ENCODE measurements at regions not wholly inside any gene's neighbourhood (a gene's known extent, or its start where the extent isn't known, plus 50 kb on each side); places are given as distances from the start of the nearest gene placed in this dataset.

- POLR2A ChIA-PET = no interaction called here
- no peaks in the 10 kb centered on the region for H3K9me3 ChIP-seq (ENCODE audit: control insufficient read depth, insufficient read depth, low read depth, low read length)
- no peak overlapping the region for H3K27ac ChIP-seq (ENCODE audit: extremely low read depth, low read depth, low read length)
- H3K4me1 ChIP-seq (ENCODE audit: control insufficient read depth, insufficient read depth, low read length) = peaks cover 6% of the 10 kb centered on the region
- CTCF ChIA-PET = interaction anchor here (0.7 to 3.6 kb wide), 3 partner anchors 12 to 1022 kb away, joined by 3 to 70 read pairs (median 4); no protein-coding TSS in a partner anchor
- no peak overlapping the region for H3K4me3 ChIP-seq (ENCODE audit: low read depth, low read length)
- TF ChIP-seq, protein P1, sequence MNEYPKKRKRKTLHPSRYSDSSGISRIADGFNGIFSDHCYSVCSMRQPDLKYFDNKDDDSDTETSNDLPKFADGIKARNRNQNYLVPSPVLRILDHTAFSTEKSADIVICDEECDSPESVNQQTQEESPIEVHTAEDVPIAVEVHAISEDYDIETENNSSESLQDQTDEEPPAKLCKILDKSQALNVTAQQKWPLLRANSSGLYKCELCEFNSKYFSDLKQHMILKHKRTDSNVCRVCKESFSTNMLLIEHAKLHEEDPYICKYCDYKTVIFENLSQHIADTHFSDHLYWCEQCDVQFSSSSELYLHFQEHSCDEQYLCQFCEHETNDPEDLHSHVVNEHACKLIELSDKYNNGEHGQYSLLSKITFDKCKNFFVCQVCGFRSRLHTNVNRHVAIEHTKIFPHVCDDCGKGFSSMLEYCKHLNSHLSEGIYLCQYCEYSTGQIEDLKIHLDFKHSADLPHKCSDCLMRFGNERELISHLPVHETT (tag by site-specific recombination; IDR thresholded peaks at IDR 0.05) = no peak
- TF ChIP-seq SCRT1 (tag by site-specific recombination; IDR thresholded peaks at IDR 0.05; ENCODE audit: borderline replicate concordance) = no peak
- no peak for TF ChIP-seq ZNF23 (tag by site-specific recombination; IDR thresholded peaks at IDR 0.05; ENCODE audit: borderline replicate concordance)
- no peak for TF ChIP-seq ZNF624 (tag by site-specific recombination; IDR thresholded peaks at IDR 0.05)
- no peak for TF ChIP-seq ZNF311 (tag by site-specific recombination; IDR thresholded peaks at IDR 0.05; ENCODE audit: borderline replicate concordance)
- TF ChIP-seq, protein P2, sequence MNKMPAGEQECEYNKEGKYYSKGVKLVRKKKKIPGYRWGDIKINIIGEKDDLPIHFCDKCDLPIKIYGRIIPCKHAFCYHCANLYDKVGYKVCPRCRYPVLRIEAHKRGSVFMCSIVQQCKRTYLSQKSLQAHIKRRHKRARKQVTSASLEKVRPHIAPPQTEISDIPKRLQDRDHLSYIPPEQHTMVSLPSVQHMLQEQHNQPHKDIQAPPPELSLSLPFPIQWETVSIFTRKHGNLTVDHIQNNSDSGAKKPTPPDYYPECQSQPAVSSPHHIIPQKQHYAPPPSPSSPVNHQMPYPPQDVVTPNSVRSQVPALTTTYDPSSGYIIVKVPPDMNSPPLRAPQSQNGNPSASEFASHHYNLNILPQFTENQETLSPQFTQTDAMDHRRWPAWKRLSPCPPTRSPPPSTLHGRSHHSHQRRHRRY (tag by site-specific recombination; IDR thresholded peaks at IDR 0.05) = no peak
- TF ChIP-seq ZBTB1 (tag by site-specific recombination; IDR thresholded peaks at IDR 0.05) = no peak
- TF ChIP-seq ZNF239 (tag by site-specific recombination; IDR thresholded peaks at IDR 0.05) = no peak
- no peak for TF ChIP-seq YY1 (tag by site-specific recombination; IDR thresholded peaks at IDR 0.05)
- TF ChIP-seq SCRT2 (tag by site-specific recombination; IDR thresholded peaks at IDR 0.05) = no peak
- TF ChIP-seq, protein P3, sequence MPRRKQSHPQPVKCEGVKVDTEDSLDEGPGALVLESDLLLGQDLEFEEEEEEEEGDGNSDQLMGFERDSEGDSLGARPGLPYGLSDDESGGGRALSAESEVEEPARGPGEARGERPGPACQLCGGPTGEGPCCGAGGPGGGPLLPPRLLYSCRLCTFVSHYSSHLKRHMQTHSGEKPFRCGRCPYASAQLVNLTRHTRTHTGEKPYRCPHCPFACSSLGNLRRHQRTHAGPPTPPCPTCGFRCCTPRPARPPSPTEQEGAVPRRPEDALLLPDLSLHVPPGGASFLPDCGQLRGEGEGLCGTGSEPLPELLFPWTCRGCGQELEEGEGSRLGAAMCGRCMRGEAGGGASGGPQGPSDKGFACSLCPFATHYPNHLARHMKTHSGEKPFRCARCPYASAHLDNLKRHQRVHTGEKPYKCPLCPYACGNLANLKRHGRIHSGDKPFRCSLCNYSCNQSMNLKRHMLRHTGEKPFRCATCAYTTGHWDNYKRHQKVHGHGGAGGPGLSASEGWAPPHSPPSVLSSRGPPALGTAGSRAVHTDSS (tag by site-specific recombination; IDR thresholded peaks at IDR 0.05) = no peak
- no peak for TF ChIP-seq PBX3 (CRISPR knock-in tag; IDR thresholded peaks at IDR 0.05)
- TF ChIP-seq ZNF701 (tag by site-specific recombination; IDR thresholded peaks at IDR 0.05) = no peak
- no peak for TF ChIP-seq WT1 (tag by site-specific recombination; IDR thresholded peaks at IDR 0.05)
- no peak for TF ChIP-seq ZBTB10 (tag by site-specific recombination; IDR thresholded peaks at IDR 0.05)
- TF ChIP-seq ZBTB21 (tag by site-specific recombination; IDR thresholded peaks at IDR 0.05) = no peak
- TF ChIP-seq ZNF350 (tag by site-specific recombination; IDR thresholded peaks at IDR 0.05) = no peak
- H3K36me3 ChIP-seq (ENCODE audit: control insufficient read depth in 2 of 2, insufficient read depth in 1 of 2, low read length in 2 of 2) = no peaks in the 10 kb centered on the region
Measured at GRCh38 chr10:2929480-2930258, 137.7 kb upstream of the PFKP start.
